Midbrain (tissue), 1 donor: ENCODE measurements at regions not wholly inside any gene's neighbourhood (a gene's known extent, or its start where the extent isn't known, plus 50 kb on each side); places are given as distances from the start of the nearest gene placed in this dataset.
A peak's percentile ranks its signal among the peaks of the same experiment; 100 is the strongest.
"Not testable (repeated sequence)": the region's sequence is repeated elsewhere in the genome, so short reads cannot be mapped to it uniquely, and the experiment has no call there.

Experiments
- DNase-seq: peaks from one replicate; lab custom pipeline; 2025; lab: John Stamatoyannopoulos, UW

- no peak for DNase-seq
Measured at GRCh38 chr6:4378319-4378996, 243.1 kb upstream of the ECI2 start.

DNA sequence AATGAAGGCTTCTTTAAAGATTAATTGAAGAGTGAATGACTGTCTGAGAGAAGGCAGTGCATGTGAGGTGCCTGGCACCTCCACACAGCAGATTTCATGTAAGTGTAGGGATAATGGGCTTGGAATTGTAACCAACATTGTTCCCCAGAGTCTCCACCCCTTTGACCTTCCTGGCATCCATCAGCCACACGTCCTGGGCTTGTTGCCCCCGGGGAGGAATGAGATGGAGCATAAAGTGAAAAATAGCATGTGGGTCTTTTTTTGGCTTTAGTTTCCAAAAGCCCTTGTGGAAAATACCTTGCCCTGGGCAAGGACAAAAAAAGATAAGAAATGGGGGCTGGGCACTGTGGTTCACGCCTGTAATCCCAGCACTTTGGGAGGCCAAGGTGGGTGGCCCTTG, 242.2 kb upstream of the ECI2 start:
- no peak for DNase-seq

- no peak for DNase-seq
Measured at GRCh38 chr6:4374216-4374615, 238.8 kb upstream of the ECI2 start.

- no peak for DNase-seq
Measured at GRCh38 chr6:4372866-4373265, 237.5 kb upstream of the ECI2 start.

DNA sequence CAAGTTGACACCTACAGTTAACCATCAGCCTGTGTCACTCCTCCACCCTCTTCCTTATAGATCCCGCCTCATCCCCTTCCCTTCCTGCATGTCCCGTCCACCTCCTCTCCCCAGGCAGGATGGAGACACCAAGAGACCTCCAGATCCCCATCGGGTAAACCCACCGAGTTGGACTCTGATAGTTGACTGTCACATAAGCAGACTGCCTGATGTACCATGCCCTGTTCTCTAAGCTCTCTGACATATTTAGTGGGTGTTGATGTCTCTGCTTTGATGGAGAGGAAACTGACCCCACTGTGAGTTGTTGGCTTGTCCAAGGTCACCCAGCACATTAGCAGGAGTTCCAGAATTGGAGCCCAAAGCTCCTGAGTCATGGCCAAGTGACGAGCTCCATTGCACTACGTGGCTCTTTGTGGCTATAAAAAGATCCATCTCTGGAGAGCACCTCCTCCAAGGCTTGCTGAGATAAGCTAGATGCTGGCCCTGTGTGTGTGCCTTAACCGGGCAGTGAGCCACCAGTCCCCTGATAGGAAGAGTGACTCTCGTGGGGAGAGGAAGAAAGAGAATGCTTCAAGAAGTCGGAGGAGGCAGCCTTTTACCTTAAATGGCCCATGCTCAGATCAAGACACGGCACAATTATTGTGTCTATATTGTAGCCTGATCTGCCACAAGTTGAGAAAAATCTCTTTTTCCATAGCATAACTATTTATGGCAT, 236.0 kb upstream of the ECI2 start:
- no peak for DNase-seq

- DNase-seq, result no peak
Measured at GRCh38 chr6:4370066-4370465, 234.7 kb upstream of the ECI2 start.

- DNase-seq, result no peak
Measured at GRCh38 chr6:4369616-4370015, 234.2 kb upstream of the ECI2 start.

GRCh38 chr6:4368649-4369048, 233.3 kb upstream of the ECI2 start:
- DNase-seq, result no peak

DNA sequence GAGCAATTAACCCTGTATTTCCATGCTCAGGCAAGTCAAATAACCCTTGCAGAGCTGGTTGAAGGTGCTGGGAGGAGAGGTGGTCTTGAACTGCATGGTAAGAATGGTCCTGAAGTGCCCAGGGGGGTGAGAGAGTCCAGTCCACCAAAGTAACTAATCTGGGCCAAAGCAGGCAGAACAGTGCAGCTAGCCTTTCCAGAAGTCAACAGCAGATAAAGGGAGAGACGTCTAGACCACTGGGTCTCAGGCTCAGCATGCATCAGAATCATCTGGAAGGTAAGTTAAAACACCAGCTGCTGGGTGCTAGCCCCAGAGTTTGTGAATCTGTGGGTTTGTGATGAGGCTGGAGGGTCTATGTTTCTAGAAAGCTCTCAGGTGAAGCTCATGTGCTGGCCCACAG, 232.3 kb upstream of the ECI2 start:
- no peak for DNase-seq

DNA sequence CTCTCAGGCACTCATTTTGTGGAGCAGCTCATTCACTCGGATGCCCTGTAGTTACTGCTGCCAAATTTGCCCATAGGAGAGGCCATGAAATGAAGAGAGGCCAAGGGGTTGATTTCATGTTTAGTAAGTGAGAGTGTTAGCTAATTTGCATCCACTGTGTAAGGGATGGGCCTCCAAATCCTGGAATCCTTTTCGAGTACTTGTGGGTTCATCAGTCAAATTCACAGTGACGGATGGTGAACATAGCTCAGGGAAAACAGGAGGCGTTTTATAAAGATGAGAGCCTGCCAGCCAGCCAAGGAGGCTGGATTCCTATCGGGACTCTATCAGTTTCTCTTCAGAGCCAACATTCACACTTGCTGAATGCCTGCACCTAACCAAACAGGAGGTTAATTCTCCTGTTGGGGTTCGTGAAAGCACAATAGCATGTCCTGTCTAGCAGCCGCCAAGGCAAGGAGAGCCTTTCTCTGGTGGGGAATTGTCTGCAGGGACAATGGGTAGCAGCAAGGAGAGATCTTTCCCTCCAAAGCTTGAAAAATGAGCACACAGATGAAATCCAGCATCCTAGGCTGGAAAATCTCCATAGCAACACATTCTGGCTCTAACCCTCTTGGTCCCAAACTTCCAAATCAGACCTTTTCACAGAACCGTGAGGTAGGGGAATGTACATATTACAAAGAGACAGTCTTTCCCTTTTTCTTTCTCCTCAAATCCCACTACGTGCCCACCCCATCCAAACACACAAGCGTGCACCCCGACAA, 231.4 kb upstream of the ECI2 start:
- DNase-seq, result no peak

DNA sequence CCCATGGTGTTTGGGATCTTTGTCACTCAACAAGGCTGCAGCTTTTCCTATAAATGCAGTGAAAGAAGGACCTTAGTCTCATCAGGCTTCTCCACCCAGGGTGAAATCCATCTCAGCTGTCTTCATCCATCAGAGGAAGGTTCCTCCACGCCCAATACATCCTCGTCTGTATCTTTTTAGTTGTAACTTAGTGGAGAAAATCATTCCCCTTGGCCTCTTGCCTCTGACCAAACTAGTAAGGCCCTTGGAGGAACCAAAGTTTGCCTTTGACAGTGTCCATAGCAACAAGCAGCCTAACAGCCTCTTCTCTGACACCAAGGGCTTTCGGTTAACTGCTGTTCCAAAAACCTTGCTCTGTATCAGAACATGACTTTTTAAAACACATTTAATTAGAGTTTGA, 230.3 kb upstream of the ECI2 start:
- DNase-seq, result no peak

DNA sequence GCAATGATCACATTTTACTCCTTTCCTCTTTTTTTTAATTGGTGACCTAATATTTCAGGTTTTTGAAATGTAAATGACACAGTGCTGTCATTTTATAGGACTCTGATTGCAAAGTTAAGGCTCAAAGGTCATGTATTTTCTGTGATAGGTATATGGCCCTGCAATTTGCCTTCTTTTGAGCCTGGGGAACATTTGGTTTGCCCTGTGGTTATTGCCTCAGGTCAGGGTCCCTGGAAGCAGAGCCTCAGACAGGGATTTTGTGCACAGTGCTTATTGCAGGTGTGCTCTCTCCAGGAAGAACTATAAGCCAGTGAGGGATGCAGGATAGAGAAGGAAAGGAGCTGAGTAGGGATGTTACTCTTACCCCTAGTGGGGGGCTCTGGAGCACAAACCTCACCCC, 229.3 kb upstream of the ECI2 start:
- DNase-seq, result no peak

DNA sequence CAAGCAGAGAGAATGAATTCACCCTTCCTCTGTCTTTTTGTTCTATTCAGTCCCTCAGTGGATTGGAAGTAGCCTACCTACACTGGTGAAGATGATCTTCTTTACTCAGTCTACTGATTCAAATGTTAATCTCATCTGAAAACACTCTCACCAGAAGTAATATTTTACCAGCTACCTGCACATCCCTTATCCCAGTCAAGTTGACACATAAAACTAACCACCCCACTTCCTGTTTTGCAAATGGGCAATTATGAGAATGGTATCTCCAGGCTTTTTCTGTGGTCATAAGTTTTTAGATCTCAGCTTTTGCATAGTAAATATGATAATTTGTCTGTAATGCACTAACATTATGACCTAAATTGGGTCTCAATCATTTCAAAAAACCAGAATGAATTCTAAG, 228.8 kb upstream of the ECI2 start:
- DNase-seq, result no peak

- no peak for DNase-seq
Measured at GRCh38 chr6:4363656-4364055, 228.3 kb upstream of the ECI2 start.

GRCh38 chr6:4362326-4362725, 227.0 kb upstream of the ECI2 start:
- no peak for DNase-seq

DNA sequence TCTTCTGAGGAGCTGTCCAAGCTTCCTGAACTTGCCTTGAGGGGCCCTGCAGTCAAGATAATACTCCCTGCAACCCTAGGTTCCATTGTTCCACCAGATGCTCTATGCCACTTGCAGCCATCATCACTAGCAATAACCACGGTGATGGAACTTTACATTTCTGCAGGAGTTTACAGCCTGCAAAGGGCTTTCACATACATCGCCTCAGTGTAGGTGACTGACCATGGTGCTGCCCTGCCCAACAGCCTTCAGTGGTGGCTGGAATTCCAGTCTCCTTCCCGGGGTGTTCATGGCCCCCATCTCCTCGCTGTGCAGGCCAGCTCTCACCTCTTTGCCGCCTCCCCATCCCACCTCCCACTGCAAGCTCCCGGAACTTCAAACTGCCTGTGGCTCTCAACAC, 225.5 kb upstream of the ECI2 start:
- DNase-seq, result no peak

DNA sequence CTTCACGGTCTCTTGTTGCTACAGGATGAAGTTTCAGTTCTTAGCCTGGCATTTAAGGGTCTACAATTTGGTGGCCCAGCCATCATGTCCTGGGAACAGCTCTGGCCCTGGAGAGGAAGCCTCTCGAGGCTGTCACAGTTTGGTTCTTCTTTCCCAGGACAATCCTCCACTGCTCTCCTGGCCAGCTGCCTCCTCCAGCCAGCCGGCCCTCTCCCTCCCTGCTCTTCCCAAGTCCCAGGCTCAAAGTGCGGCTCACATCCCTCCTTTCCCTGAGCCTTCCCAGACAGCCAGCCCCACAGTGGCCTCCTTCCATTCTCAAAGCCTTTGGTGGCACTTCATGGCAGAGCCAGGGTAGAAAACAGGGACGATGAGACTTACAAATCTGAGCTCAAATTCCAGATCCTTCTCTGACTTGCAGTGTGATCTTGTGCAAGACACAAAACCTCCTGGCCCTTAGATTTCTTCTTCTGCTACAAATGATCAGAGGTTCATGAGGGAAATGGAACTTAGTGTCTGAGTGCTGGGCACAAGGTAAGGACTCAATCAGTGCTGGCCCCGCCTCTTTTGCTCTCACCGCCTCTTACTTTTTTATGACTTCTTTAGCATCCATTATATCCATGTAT, 223.8 kb upstream of the ECI2 start:
- DNase-seq, result no peak

DNA sequence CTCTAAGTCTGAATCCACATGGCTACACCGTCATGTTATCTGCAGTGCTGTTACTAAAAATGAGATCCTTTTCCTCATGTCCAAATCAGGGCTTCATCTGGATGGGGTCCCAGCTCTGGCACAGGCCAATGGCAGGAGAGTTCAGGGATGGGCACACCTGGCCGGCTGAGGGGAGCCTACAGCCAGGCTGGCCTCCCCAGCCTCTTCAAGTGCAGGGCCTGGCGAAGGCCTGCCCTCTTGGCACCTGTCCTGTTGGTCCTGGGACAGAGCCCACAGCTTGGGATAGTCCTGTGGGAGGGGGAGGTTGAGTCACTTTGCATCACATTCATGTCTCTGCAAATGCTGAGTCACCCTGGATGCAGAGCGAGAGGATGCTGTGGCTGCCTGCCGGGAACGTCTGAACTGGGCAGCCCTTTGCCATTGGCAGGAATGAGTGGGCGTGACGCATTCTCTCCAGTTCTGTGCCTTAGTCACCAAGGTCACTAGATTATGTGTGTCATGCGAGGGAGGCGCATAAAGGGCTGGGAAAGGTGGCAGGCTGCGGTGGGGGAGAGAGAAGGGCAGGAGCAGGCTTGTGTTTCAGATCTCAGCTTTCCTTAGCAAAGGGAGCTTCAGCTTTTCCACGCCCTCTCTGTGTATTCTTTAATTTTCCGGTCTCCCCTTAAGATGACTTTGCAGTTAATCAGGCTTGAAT, 223.2 kb upstream of the ECI2 start:
- DNase-seq, result peak; percentile 76

DNA sequence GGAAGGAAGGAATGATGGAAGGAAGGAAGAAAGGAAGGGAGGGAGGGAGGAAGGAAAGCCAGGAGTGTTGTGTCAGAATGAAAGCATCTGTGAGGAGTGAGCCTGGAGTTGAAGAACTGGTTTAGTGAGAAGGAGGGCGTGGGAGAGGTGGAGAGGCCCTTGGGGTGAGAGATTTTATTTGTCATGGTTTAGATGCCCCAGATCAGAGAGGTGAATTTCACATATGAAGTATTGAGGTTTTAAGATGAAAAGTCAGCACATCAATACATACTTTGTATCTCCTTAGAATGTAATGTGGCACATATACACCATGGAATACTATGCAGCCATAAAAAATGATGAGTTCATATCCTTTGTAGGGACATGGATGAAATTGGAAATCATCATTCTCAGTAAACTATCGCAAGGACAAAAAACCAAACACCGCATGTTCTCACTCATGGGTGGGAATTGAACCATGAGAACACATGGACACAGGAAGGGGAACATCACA, 222.3 kb upstream of the ECI2 start:
- DNase-seq, result not testable (repeated sequence)

DNA sequence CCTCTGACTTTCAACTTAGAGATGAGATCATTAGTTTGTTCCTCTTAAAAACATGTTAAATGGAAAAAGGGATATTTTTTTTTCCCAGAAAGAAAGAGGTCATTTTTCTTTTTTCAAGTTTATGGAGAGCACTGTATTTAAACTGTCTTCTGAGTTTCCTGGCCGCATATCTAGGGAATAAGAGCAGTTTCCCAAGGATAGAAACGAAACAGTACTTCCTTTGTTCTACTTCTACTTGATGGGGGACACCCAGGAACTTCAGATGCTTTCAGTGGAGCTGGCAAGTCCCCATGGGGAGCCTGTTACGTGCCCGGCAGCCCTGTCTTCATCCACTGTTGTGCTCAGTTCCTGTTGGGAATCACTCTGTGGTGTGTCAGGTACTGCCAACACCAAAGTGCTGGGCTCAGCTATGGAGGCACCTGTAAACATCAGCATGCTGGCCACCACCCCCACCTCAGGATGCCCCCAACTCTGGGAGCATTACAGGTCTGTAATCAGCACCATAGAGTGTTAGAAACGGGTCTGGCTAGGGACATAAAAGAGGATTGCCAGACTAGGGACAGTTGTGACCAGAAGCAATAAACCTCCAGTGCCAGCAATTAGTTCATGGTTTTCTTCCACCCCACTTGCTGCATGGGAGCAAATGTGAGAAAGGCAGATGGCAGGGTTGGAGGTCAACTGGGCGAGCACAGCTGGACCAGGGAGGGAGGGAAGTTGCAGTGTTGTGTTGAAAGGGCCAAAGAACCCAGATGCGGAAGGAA, 221.7 kb upstream of the ECI2 start:
- DNase-seq, result no peak

- DNase-seq, result no peak
Measured at GRCh38 chr6:4355241-4355640, 219.9 kb upstream of the ECI2 start.
